Vagina (tissue), 2 donors: ENCODE measurements at regions not wholly inside any gene's neighbourhood (a gene's known extent, or its start where the extent isn't known, plus 50 kb on each side); places are given as distances from the start of the nearest gene placed in this dataset.

Experiments used
- DNase-seq, 2 donors: peaks; one replicate each; pipeline ENCODE4 v3.0.0-alpha.2; 2017; ENCODE audit errors: extremely low spot score in 2 of 2
- H3K27ac ChIP-seq: fragments of 200-600 bp; sonication (generic); one replicate; pipeline ENCODE4 v1.5.1; 2019
- H3K27me3 ChIP-seq: fragments of 200-600 bp; sonication (generic); one replicate; pipeline ENCODE4 v1.5.1; 2019
- H3K36me3 ChIP-seq, 2 donors: fragments of 200-600 bp; sonication (generic); one replicate each; pipeline ENCODE4 v1.5.1; 2017 to 2019
- H3K4me1 ChIP-seq: fragments of 200-600 bp; sonication (generic); one replicate; pipeline ENCODE4 v1.5.1; 2019
- H3K4me3 ChIP-seq, 2 donors: fragments of 200-600 bp; sonication (generic); 1 replicate in 1 of 2; 2 replicates in 1 of 2; pipeline ENCODE4 v1.5.1; 2016 to 2019
- H3K9me3 ChIP-seq: fragments of 200-600 bp; sonication (generic); one replicate; pipeline ENCODE4 v1.5.1; 2019
- POLR2A ChIP-seq, 2 donors: fragments of 450-650 bp; IDR thresholded peaks; one replicate each; pipeline ENCODE4 v1.6.1; 2017; ENCODE audit warnings: antibody characterized with exemption in 2 of 2, mild to moderate bottlenecking in 2 of 2, moderate library complexity in 2 of 2
- POLR2AphosphoS5 ChIP-seq, 2 donors: sonication (generic); formaldehyde crosslinking; IDR thresholded peaks; one replicate each; pipeline ENCODE4 v1.9.0; 2017; ENCODE audit warnings: antibody characterized with exemption in 2 of 2, mild to moderate bottlenecking in 2 of 2, low read depth in 1 of 2; ENCODE audit not compliant: insufficient read depth in 1 of 2
- intact Hi-C: fragments of 100-400 bp; cut with DNase I; formaldehyde crosslinking; loops from one replicate; pipeline ENCODE4 v1.15.1; 2023
- TF ChIP-seq, protein P1 (sequence below), 3 experiments: fragments of 450-650 bp in 2 of 3; fragments of 200-600 bp in 1 of 3; sonication (generic) in 1 of 3; IDR thresholded peaks; one replicate each; pipeline ENCODE4 v1.5.1; 2017 to 2019; ENCODE audit warnings: antibody characterized with exemption in 3 of 3, mild to moderate bottlenecking in 2 of 3, moderate library complexity in 2 of 3

DNA sequence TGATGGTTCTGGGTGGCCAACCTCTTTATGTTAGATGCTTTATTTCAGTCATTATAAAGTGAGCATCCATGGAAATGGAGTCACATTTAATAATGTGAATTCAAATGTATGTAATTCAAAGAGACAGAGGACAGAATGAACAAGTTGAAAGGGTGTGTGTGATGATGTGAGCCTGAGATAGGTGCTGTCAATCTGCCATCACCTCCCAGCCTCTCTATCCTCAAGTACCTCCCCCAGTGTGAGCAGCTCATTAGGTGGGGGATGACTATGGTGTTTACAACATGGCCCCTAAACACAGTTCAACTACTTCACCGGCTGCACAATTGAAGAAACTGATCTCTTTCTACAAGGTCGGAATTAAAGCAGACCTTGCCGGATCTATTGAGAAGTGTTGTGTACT is 74.7 kb upstream of the IGFBP5 start:
- no peak for DNase-seq
- H3K36me3 ChIP-seq: no peaks in the 10 kb centered on the region
- H3K4me3 ChIP-seq: no peak overlapping the region
- H3K27me3 ChIP-seq: no peaks in the 10 kb centered on the region
- H3K27ac ChIP-seq: no peak overlapping the region
- intact Hi-C loops: no loop called here
- no peak for TF ChIP-seq POLR2A (IDR thresholded peaks at IDR 0.05)
- TF ChIP-seq, protein P1, sequence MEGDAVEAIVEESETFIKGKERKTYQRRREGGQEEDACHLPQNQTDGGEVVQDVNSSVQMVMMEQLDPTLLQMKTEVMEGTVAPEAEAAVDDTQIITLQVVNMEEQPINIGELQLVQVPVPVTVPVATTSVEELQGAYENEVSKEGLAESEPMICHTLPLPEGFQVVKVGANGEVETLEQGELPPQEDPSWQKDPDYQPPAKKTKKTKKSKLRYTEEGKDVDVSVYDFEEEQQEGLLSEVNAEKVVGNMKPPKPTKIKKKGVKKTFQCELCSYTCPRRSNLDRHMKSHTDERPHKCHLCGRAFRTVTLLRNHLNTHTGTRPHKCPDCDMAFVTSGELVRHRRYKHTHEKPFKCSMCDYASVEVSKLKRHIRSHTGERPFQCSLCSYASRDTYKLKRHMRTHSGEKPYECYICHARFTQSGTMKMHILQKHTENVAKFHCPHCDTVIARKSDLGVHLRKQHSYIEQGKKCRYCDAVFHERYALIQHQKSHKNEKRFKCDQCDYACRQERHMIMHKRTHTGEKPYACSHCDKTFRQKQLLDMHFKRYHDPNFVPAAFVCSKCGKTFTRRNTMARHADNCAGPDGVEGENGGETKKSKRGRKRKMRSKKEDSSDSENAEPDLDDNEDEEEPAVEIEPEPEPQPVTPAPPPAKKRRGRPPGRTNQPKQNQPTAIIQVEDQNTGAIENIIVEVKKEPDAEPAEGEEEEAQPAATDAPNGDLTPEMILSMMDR (IDR thresholded peaks at IDR 0.05): no peak
- H3K9me3 ChIP-seq: no peaks in the 10 kb centered on the region
- peaks cover 6% of the 10 kb centered on the region for H3K4me1 ChIP-seq

DNA sequence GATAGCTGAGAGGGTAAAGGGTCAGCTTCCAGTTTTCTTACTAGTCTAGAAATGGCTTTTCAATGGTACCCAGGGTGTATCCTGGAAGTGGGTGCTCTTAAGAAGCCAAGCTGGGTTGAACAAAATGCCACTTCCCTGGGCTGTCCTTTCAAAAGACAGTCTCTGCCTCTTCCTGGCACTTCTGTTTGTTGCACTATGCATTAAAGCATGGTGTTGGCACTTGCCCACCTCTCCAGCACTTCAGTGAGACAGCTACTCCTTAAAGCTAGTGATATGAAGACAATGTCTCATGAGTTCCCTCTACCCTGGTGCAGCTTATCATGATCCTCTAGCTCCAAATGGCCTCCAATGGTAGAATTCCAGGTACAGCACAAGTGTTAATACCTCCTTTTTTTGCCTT is 74.3 kb upstream of the IGFBP5 start:
- intact Hi-C loops: no loop called here
- H3K36me3 ChIP-seq: no peaks in the 10 kb centered on the region
- no peak for TF ChIP-seq POLR2A (IDR thresholded peaks at IDR 0.05)
- TF ChIP-seq, protein P1 (IDR thresholded peaks at IDR 0.05): no peak
- no peak for TF ChIP-seq POLR2AphosphoS5 (IDR thresholded peaks at IDR 0.05; ENCODE audit: insufficient read depth in 1 of 2, low read depth in 1 of 2)
- H3K4me3 ChIP-seq: no peak overlapping the region
- H3K9me3 ChIP-seq: no peaks in the 10 kb centered on the region
- H3K27ac ChIP-seq: no peak overlapping the region
- H3K4me1 ChIP-seq: peaks cover 1% of the 10 kb centered on the region
- no peak for DNase-seq
- no peaks in the 10 kb centered on the region for H3K27me3 ChIP-seq

DNA sequence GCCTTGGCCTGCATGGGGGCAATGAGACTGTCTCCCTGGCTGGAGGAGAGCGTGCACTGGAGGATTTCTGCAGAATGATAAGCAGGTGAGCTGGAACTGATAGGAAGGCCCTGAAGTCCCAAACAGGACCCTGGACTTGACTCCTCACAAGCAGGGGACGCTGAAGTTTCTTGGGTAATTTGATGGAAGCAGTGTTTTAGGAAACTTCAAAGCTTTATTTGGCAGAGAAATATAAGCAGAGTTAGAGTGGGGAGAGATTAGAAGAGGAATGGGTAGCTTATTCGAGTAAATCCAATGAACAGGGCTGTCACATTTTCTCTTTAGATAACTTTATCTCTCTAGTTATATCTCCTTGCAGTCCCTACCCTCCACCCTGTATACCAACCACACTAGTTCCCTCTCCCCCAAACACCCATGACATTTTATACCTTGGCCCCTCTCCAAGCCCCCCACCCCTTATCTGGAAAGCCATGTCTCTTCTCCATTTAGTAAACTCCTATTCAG is 73.6 kb upstream of the IGFBP5 start:
- intact Hi-C loops: no loop called here

DNA sequence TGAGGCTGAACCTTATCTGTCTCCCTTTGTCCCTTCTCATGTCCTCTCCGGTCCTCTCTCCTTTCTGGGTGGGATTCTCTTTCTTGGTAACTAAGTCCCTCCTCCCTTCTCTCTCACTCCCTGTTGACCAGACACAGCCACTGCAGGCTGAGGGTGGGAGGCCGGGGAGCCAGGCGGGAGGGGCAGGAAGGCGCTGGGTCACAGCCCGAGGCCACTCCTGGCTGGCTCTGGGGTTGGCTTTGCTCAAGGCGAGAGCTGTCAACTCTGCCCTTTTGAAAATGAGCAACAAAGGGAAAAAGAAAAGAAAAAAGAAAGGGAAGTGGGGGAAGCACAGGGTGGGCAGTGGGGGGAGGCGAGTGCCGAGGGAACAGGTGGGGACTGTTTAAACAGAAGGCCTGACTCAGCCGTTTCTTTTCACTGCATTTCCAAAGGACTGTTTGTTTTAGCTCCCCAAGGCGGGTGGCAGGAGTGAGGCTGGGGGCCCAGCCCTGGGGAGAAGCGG is 70.5 kb upstream of the IGFBP5 start:
- no peak for DNase-seq
- no peaks in the 10 kb centered on the region for H3K36me3 ChIP-seq
- intact Hi-C loops: no loop called here
- no peak overlapping the region for H3K4me3 ChIP-seq
- H3K4me1 ChIP-seq: peaks cover 6% of the 10 kb centered on the region
- no peaks in the 10 kb centered on the region for H3K27me3 ChIP-seq
- H3K27ac ChIP-seq: no peak overlapping the region
- H3K9me3 ChIP-seq: no peaks in the 10 kb centered on the region
- no peak for TF ChIP-seq POLR2AphosphoS5 (IDR thresholded peaks at IDR 0.05; ENCODE audit: insufficient read depth in 1 of 2, low read depth in 1 of 2)
- no peak for TF ChIP-seq POLR2A (IDR thresholded peaks at IDR 0.05)
- TF ChIP-seq, protein P1 (IDR thresholded peaks at IDR 0.05): no peak

More for the DNA sequence above, 73.6 kb upstream of the IGFBP5 start:
- no peak overlapping the region for H3K27ac ChIP-seq
- H3K4me1 ChIP-seq: no peaks in the 10 kb centered on the region
- no peaks in the 10 kb centered on the region for H3K27me3 ChIP-seq
- TF ChIP-seq POLR2AphosphoS5 (IDR thresholded peaks at IDR 0.05; ENCODE audit: insufficient read depth in 1 of 2, low read depth in 1 of 2) (no peak), POLR2A (IDR thresholded peaks at IDR 0.05) (no peak)
- TF ChIP-seq, protein P1 (IDR thresholded peaks at IDR 0.05): no peak
- no peak overlapping the region for H3K4me3 ChIP-seq
- H3K36me3 ChIP-seq: no peaks in the 10 kb centered on the region
- H3K9me3 ChIP-seq: no peaks in the 10 kb centered on the region
- DNase-seq: no peak

DNA sequence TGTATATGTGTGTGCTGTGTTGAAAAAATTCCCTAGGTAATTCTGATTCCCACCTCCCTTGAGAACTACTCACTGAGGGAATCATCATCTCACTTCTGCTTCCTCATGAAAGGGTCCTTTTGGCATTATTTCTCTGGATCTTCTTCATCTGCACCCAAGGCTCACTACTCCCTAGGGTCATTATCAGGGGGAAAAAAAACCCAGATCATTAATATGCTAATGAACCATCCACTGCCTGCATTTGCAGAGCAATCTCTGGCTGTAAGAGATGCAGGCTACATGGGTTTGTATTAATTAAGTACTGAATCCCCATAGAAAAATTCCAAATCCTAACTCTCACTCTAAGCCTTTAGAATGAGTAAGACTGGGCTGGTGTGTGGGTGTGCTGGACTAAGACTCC is 68.0 kb upstream of the IGFBP5 start:
- H3K4me1 ChIP-seq: peaks cover 11% of the 10 kb centered on the region
- no peak overlapping the region for H3K4me3 ChIP-seq
- TF ChIP-seq POLR2A (IDR thresholded peaks at IDR 0.05) (no peak), POLR2AphosphoS5 (IDR thresholded peaks at IDR 0.05; ENCODE audit: insufficient read depth in 1 of 2, low read depth in 1 of 2) (no peak)
- TF ChIP-seq, protein P1 (IDR thresholded peaks at IDR 0.05): no peak
- H3K9me3 ChIP-seq: no peaks in the 10 kb centered on the region
- no peaks in the 10 kb centered on the region for H3K36me3 ChIP-seq
- H3K27me3 ChIP-seq: no peaks in the 10 kb centered on the region
- DNase-seq: no peak
- no peak overlapping the region for H3K27ac ChIP-seq
- intact Hi-C loops: no loop called here
